ENCODE measurements at regions not wholly inside any gene's neighbourhood (a gene's known extent, or its start where the extent isn't known, plus 50 kb on each side); places are given as distances from the start of the nearest gene placed in this dataset.

GRCh38 chr1:98428864-98429263 is 232.7 kb upstream of the SNX7 start:
- DNase-seq = no peak
- Mint-ChIP-seq H3K36me3 (ENCODE audit: low read depth) (no peaks in the 10 kb centered on the region), H3K4me3 (no peak overlapping the region), H3K27me3 (ENCODE audit: low read depth, poor library complexity) (no peaks in the 10 kb centered on the region), H3K9me3 (no peaks in the 10 kb centered on the region), H3K27ac (no peak overlapping the region), H3K4me1 (peaks cover 7% of the 10 kb centered on the region)
- TF ChIP-seq, protein P1, sequence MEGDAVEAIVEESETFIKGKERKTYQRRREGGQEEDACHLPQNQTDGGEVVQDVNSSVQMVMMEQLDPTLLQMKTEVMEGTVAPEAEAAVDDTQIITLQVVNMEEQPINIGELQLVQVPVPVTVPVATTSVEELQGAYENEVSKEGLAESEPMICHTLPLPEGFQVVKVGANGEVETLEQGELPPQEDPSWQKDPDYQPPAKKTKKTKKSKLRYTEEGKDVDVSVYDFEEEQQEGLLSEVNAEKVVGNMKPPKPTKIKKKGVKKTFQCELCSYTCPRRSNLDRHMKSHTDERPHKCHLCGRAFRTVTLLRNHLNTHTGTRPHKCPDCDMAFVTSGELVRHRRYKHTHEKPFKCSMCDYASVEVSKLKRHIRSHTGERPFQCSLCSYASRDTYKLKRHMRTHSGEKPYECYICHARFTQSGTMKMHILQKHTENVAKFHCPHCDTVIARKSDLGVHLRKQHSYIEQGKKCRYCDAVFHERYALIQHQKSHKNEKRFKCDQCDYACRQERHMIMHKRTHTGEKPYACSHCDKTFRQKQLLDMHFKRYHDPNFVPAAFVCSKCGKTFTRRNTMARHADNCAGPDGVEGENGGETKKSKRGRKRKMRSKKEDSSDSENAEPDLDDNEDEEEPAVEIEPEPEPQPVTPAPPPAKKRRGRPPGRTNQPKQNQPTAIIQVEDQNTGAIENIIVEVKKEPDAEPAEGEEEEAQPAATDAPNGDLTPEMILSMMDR (IDR thresholded peaks at IDR 0.05) = no peak

DNA sequence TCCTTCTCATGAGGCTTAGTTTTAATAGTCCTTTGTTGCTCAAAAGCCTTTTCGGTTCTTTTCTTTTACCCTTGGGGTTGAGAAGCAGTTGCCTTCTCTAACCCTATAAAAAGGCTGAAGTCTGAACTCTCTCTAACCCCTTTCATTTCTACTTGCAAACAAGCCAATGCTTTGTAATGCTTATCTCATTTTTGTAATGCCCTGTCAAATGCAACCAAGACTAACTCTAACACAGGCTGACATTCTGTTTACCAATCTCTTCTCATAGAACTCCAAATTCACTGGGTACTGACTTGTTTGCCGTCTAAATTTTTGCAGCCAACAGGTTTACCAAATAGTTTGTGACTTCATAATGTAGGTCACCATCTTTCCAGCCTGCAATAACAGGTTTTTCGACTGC is 233.9 kb upstream of the SNX7 start:
- H3K4me3 Mint-ChIP-seq = no peak overlapping the region

DNA sequence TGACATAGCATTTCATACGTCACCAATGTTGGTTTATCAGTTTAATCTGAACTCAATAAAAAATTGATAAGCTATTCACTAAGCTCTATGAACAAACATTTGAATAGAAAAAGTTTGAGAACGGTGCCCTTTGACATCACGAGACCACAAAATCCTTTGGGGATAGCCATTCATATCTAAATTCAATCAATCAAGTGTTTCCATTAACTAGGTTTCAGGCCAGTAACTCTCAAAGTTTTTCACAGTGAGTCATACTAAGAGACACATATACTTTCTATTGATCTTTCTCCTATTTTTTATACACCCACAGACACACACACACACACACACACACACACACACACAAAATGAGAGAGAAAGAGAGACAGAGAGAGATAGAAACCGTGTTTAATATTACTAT is 235.4 kb upstream of the SNX7 start:
- Mint-ChIP-seq H3K27ac (no peak overlapping the region), H3K4me3 (no peak overlapping the region), H3K27me3 (ENCODE audit: low read depth, poor library complexity) (no peaks in the 10 kb centered on the region), H3K36me3 (ENCODE audit: low read depth) (no peaks in the 10 kb centered on the region), H3K4me1 (peaks cover 7% of the 10 kb centered on the region), H3K9me3 (no peaks in the 10 kb centered on the region)
- no peak for DNase-seq
- TF ChIP-seq, protein P1 (IDR thresholded peaks at IDR 0.05) = no peak

More for the DNA sequence above, 233.9 kb upstream of the SNX7 start:
- Mint-ChIP-seq H3K36me3 (ENCODE audit: low read depth) (no peaks in the 10 kb centered on the region), H3K4me1 (peaks cover 7% of the 10 kb centered on the region), H3K9me3 (no peaks in the 10 kb centered on the region), H3K27me3 (ENCODE audit: low read depth, poor library complexity) (no peaks in the 10 kb centered on the region), H3K27ac (no peak overlapping the region)
- TF ChIP-seq, protein P1 (IDR thresholded peaks at IDR 0.05) = no peak
- DNase-seq = no peak

DNA sequence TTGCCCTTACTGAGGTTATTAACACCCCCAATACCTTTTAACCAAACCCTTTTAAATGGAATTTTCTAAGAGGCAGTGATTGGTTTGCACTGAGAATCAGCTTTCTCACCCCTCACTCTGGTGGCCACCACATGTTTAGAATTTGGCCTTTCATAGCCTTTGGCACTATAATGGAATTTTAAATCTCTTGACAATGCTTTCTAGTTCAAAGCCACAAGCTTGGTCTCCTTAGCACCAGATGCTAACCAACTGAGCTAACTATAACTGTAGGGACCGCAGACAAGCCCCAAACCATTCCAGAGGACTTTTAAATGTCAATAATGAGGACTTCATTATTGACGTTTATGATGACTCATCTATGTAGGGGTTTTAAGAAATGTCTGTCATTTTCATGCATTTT is 238.7 kb upstream of the SNX7 start:
- Mint-ChIP-seq H3K27ac (no peak overlapping the region), H3K9me3 (no peaks in the 10 kb centered on the region), H3K36me3 (ENCODE audit: low read depth) (no peaks in the 10 kb centered on the region), H3K4me3 (no peak overlapping the region), H3K27me3 (ENCODE audit: low read depth, poor library complexity) (no peaks in the 10 kb centered on the region), H3K4me1 (no peaks in the 10 kb centered on the region)
- TF ChIP-seq, protein P1 (IDR thresholded peaks at IDR 0.05) = no peak
- no peak for DNase-seq

GRCh38 chr1:98421085-98421435 is 240.5 kb upstream of the SNX7 start:
- H3K4me3 Mint-ChIP-seq = no peak overlapping the region
- no peak overlapping the region for H3K27ac Mint-ChIP-seq
- H3K36me3 Mint-ChIP-seq (ENCODE audit: low read depth) = no peaks in the 10 kb centered on the region
- H3K9me3 Mint-ChIP-seq = no peaks in the 10 kb centered on the region
- no peaks in the 10 kb centered on the region for H3K27me3 Mint-ChIP-seq (ENCODE audit: low read depth, poor library complexity)
- no peak for DNase-seq
- TF ChIP-seq, protein P1 (IDR thresholded peaks at IDR 0.05) = no peak
- H3K4me1 Mint-ChIP-seq = no peaks in the 10 kb centered on the region

GRCh38 chr1:98420376-98421084 is 241.0 kb upstream of the SNX7 start:
- Mint-ChIP-seq H3K4me3 (no peak overlapping the region), H3K4me1 (no peaks in the 10 kb centered on the region), H3K27me3 (ENCODE audit: low read depth, poor library complexity) (no peaks in the 10 kb centered on the region), H3K27ac (no peak overlapping the region), H3K9me3 (no peaks in the 10 kb centered on the region), H3K36me3 (ENCODE audit: low read depth) (no peaks in the 10 kb centered on the region)
- DNase-seq = no peak
- TF ChIP-seq, protein P1 (IDR thresholded peaks at IDR 0.05) = no peak
